ENCODE measurements at regions not wholly inside any gene's neighbourhood (a gene's known extent, or its start where the extent isn't known, plus 50 kb on each side); places are given as distances from the start of the nearest gene placed in this dataset.

- Histone ChIP-seq H2BK5ac (ENCODE audit: low read depth, low read length, poor library complexity) (no peak overlapping the region), H3K18ac (ENCODE audit: low read length) (no peak overlapping the region), H3K14ac (ENCODE audit: low read length) (no peak overlapping the region), H3K79me1 (ENCODE audit: low read length) (no peaks in the 10 kb centered on the region), H3K36me3 (ENCODE audit: control insufficient read depth in 1 of 2, insufficient read depth in 2 of 2, low read length in 2 of 2) (no peaks in the 10 kb centered on the region), H3K4me1 (ENCODE audit: control insufficient read depth in 1 of 2, insufficient read depth in 2 of 2, low read length in 2 of 2) (no peaks in the 10 kb centered on the region), H3K27me3 (ENCODE audit: insufficient read depth, low read length) (no peaks in the 10 kb centered on the region), H3K9ac (ENCODE audit: low read length) (no peak overlapping the region), H2AFZ (ENCODE audit: insufficient read depth, low read length, poor library complexity) (no peak overlapping the region), H3K79me2 (ENCODE audit: control insufficient read depth, insufficient read depth, low read length, poor library complexity) (no peaks in the 10 kb centered on the region), H4K8ac (ENCODE audit: low read depth, low read length) (no peak overlapping the region), H2AK5ac (ENCODE audit: low read length) (no peak overlapping the region), H3K4me3 (ENCODE audit: low read depth, low read length) (no peak overlapping the region), H3K4me2 (ENCODE audit: low read length) (no peak overlapping the region), H4K12ac (ENCODE audit: low read depth, low read length) (no peak overlapping the region), H2BK120ac (ENCODE audit: insufficient read depth, low read length, poor library complexity) (no peak overlapping the region), H3K4ac (ENCODE audit: low read depth, low read length) (no peak overlapping the region), H2BK12ac (ENCODE audit: low read length) (no peak overlapping the region), H4K91ac (ENCODE audit: low read depth, low read length) (no peak overlapping the region), H3K9me3 (ENCODE audit: insufficient read depth, low read depth, low read length) (no peaks in the 10 kb centered on the region), H3K23ac (ENCODE audit: low read length) (no peak overlapping the region), H3K27ac (ENCODE audit: low read depth, low read length) (no peak overlapping the region)
- no CpG with 5 or more reads among the region's 1 CpG for WGBS (ENCODE audit: extremely low coverage, insufficient coverage, insufficient read length)
- no peak for DNase-seq
These were observed 196.6 kb downstream of the UTP18 start for GRCh38 chr17:51456942-51457341.

GRCh38 chr17:51461578-51462004 is 201.2 kb downstream of the UTP18 start:
- Histone ChIP-seq H2AK5ac (ENCODE audit: low read length) (no peak overlapping the region), H4K91ac (ENCODE audit: low read depth, low read length) (no peak overlapping the region), H2BK120ac (ENCODE audit: insufficient read depth, low read length, poor library complexity) (no peak overlapping the region), H3K4me2 (ENCODE audit: low read length) (no peak overlapping the region), H4K12ac (ENCODE audit: low read depth, low read length) (no peak overlapping the region), H2BK12ac (ENCODE audit: low read length) (no peak overlapping the region), H3K79me2 (ENCODE audit: control insufficient read depth, insufficient read depth, low read length, poor library complexity) (no peaks in the 10 kb centered on the region), H3K23ac (ENCODE audit: low read length) (no peak overlapping the region), H3K27ac (ENCODE audit: low read depth, low read length) (no peak overlapping the region), H4K8ac (ENCODE audit: low read depth, low read length) (no peak overlapping the region), H3K14ac (ENCODE audit: low read length) (no peak overlapping the region), H3K79me1 (ENCODE audit: low read length) (no peaks in the 10 kb centered on the region), H3K9ac (ENCODE audit: low read length) (no peak overlapping the region), H3K9me3 (ENCODE audit: insufficient read depth, low read depth, low read length) (no peaks in the 10 kb centered on the region), H2BK5ac (ENCODE audit: low read depth, low read length, poor library complexity) (no peak overlapping the region), H2AFZ (ENCODE audit: insufficient read depth, low read length, poor library complexity) (no peak overlapping the region), H3K18ac (ENCODE audit: low read length) (no peak overlapping the region), H3K4me1 (ENCODE audit: control insufficient read depth in 1 of 2, insufficient read depth in 2 of 2, low read length in 2 of 2) (no peaks in the 10 kb centered on the region), H3K4me3 (ENCODE audit: low read depth, low read length) (no peak overlapping the region), H3K27me3 (ENCODE audit: insufficient read depth, low read length) (no peaks in the 10 kb centered on the region), H3K4ac (ENCODE audit: low read depth, low read length) (no peak overlapping the region), H3K36me3 (ENCODE audit: control insufficient read depth in 1 of 2, insufficient read depth in 2 of 2, low read length in 2 of 2) (no peaks in the 10 kb centered on the region)
- DNase-seq, result peak; percentile 47 to 70
- no CpG with 5 or more reads among the region's 11 CpGs for WGBS (ENCODE audit: extremely low coverage, insufficient coverage, insufficient read length)

GRCh38 chr17:51463353-51463752 is 203.0 kb downstream of the UTP18 start:
- no peak overlapping the region for H3K4me3 ChIP-seq (ENCODE audit: low read depth, low read length)
- no CpG with 5 or more reads among the region's 8 CpGs for WGBS (ENCODE audit: extremely low coverage, insufficient coverage, insufficient read length)

GRCh38 chr17:51467336-51467735 is 207.0 kb downstream of the UTP18 start:
- H3K14ac ChIP-seq (ENCODE audit: low read length), result no peak overlapping the region
- H3K4ac ChIP-seq (ENCODE audit: low read depth, low read length), result no peak overlapping the region
- no peak overlapping the region for H2BK5ac ChIP-seq (ENCODE audit: low read depth, low read length, poor library complexity)
- no CpG with 5 or more reads among the region's 1 CpG for WGBS (ENCODE audit: extremely low coverage, insufficient coverage, insufficient read length)
- no peaks in the 10 kb centered on the region for H3K9me3 ChIP-seq (ENCODE audit: insufficient read depth, low read depth, low read length)
- no peaks in the 10 kb centered on the region for H3K79me2 ChIP-seq (ENCODE audit: control insufficient read depth, insufficient read depth, low read length, poor library complexity)
- no peak overlapping the region for H4K12ac ChIP-seq (ENCODE audit: low read depth, low read length)
- no peaks in the 10 kb centered on the region for H3K36me3 ChIP-seq (ENCODE audit: control insufficient read depth in 1 of 2, insufficient read depth in 2 of 2, low read length in 2 of 2)
- H3K27me3 ChIP-seq (ENCODE audit: insufficient read depth, low read length), result no peaks in the 10 kb centered on the region
- no peak overlapping the region for H3K4me3 ChIP-seq (ENCODE audit: low read depth, low read length)
- H3K18ac ChIP-seq (ENCODE audit: low read length), result no peak overlapping the region
- H3K23ac ChIP-seq (ENCODE audit: low read length), result no peak overlapping the region
- H3K4me1 ChIP-seq (ENCODE audit: control insufficient read depth in 1 of 2, insufficient read depth in 2 of 2, low read length in 2 of 2), result no peaks in the 10 kb centered on the region
- DNase-seq, result no peak
- no peak overlapping the region for H3K9ac ChIP-seq (ENCODE audit: low read length)
- no peak overlapping the region for H2BK12ac ChIP-seq (ENCODE audit: low read length)
- H4K8ac ChIP-seq (ENCODE audit: low read depth, low read length), result no peak overlapping the region
- no peak overlapping the region for H2BK120ac ChIP-seq (ENCODE audit: insufficient read depth, low read length, poor library complexity)
- H3K4me2 ChIP-seq (ENCODE audit: low read length), result no peak overlapping the region
- no peak overlapping the region for H2AK5ac ChIP-seq (ENCODE audit: low read length)
- no peak overlapping the region for H4K91ac ChIP-seq (ENCODE audit: low read depth, low read length)
- H2AFZ ChIP-seq (ENCODE audit: insufficient read depth, low read length, poor library complexity), result no peak overlapping the region
- no peaks in the 10 kb centered on the region for H3K79me1 ChIP-seq (ENCODE audit: low read length)
- no peak overlapping the region for H3K27ac ChIP-seq (ENCODE audit: low read depth, low read length)

More at GRCh38 chr17:51463353-51463752, 203.0 kb downstream of the UTP18 start:
- Histone ChIP-seq H3K36me3 (ENCODE audit: control insufficient read depth in 1 of 2, insufficient read depth in 2 of 2, low read length in 2 of 2) (no peaks in the 10 kb centered on the region), H2BK5ac (ENCODE audit: low read depth, low read length, poor library complexity) (no peak overlapping the region), H3K4me2 (ENCODE audit: low read length) (no peak overlapping the region), H4K12ac (ENCODE audit: low read depth, low read length) (no peak overlapping the region), H3K9ac (ENCODE audit: low read length) (no peak overlapping the region), H3K27me3 (ENCODE audit: insufficient read depth, low read length) (no peaks in the 10 kb centered on the region), H3K79me1 (ENCODE audit: low read length) (no peaks in the 10 kb centered on the region), H3K4me1 (ENCODE audit: control insufficient read depth in 1 of 2, insufficient read depth in 2 of 2, low read length in 2 of 2) (no peaks in the 10 kb centered on the region), H2AFZ (ENCODE audit: insufficient read depth, low read length, poor library complexity) (no peak overlapping the region), H3K4ac (ENCODE audit: low read depth, low read length) (no peak overlapping the region), H3K23ac (ENCODE audit: low read length) (no peak overlapping the region), H3K27ac (ENCODE audit: low read depth, low read length) (no peak overlapping the region), H2BK120ac (ENCODE audit: insufficient read depth, low read length, poor library complexity) (no peak overlapping the region), H3K14ac (ENCODE audit: low read length) (no peak overlapping the region), H4K8ac (ENCODE audit: low read depth, low read length) (no peak overlapping the region), H3K9me3 (ENCODE audit: insufficient read depth, low read depth, low read length) (no peaks in the 10 kb centered on the region), H3K79me2 (ENCODE audit: control insufficient read depth, insufficient read depth, low read length, poor library complexity) (no peaks in the 10 kb centered on the region), H2AK5ac (ENCODE audit: low read length) (no peak overlapping the region), H3K18ac (ENCODE audit: low read length) (no peak overlapping the region), H2BK12ac (ENCODE audit: low read length) (no peak overlapping the region), H4K91ac (ENCODE audit: low read depth, low read length) (no peak overlapping the region)
- DNase-seq, result no peak

Data from trophoblast cell (in vitro differentiated cells and primary cell).